GM19043 (cell line): ENCODE measurements at regions not wholly inside any gene's neighbourhood (a gene's known extent, or its start where the extent isn't known, plus 50 kb on each side); places are given as distances from the start of the nearest gene placed in this dataset.

Source experiments
- ATAC-seq: cut with Tn5 transposase; IDR thresholded peaks from one replicate; pipeline ENCODE4 v1.9.1; 2021; ENCODE audit warnings: low read depth; ENCODE audit not compliant: unreplicated experiment

- no peak for ATAC-seq
These were observed 456.5 kb downstream of the UTRN start for GRCh38 chr6:144741659-144742058.

GRCh38 chr6:144742779-144743178, 457.6 kb downstream of the UTRN start:
- no peak for ATAC-seq

- no peak for ATAC-seq
These were observed 459.6 kb downstream of the UTRN start for GRCh38 chr6:144744720-144745119.

DNA sequence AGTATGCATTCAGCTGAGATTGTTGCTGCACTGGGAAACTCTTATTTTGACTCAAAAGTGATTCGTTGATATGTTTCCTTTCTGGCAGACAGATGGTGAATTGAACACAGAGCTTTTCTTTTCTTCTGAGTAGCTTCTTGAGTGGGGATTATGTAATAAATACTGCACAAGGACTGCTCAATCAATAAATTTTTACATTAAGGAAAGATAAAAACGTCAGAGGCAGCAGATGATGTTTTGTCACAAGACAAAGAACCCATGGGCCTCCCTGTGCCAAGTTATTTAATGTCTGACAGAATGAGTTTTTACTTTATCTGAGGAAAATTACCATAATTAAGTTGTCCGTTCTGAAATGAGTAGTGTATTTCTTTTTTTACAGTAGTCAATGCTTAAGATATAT, 460.3 kb downstream of the UTRN start:
- no peak for ATAC-seq

DNA sequence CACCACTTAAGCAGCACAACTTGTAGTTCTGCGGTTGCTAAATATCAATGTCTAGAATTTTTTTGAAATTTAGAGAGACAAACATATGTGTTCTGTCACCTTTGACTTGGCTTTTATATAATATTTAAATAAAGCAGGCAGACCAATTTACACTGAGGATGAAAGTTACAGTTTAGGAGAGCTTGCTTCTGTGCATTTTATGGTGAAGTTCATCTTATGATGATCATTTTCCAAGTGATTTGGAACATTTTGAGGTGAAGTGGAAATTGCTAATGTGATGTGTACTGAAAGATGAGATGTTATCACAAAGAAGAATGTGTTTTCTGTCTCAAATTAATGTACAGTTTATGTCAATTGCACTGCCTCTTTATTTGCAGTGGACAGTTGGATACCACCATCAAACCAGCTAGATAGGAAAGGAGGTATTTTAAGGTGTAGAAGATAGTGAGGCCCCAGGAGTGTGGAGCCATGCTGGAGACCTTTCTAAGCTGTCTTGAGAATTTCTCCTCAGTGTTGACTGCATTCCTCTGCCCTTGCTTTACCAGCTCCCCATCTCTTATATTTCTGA, 461.9 kb downstream of the UTRN start:
- ATAC-seq: no peak

DNA sequence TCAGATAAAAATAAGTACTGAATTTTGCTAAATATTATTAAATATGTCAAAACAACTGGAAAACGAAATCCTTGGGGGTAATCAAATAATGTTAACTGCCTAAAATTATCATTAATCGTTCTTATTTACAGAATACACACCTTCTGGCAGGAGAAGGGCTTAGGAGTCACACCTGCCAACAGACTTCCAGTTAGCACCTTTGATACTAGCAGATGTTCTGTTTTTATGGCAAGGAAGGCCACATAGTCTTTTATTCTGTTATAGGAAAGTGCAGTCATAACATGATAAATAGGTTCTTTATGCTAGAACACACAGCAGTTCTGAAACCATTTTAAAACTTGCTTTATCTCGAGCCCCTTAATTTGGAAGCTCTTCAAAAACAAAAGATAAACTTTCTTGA, 464.1 kb downstream of the UTRN start:
- no peak for ATAC-seq

DNA sequence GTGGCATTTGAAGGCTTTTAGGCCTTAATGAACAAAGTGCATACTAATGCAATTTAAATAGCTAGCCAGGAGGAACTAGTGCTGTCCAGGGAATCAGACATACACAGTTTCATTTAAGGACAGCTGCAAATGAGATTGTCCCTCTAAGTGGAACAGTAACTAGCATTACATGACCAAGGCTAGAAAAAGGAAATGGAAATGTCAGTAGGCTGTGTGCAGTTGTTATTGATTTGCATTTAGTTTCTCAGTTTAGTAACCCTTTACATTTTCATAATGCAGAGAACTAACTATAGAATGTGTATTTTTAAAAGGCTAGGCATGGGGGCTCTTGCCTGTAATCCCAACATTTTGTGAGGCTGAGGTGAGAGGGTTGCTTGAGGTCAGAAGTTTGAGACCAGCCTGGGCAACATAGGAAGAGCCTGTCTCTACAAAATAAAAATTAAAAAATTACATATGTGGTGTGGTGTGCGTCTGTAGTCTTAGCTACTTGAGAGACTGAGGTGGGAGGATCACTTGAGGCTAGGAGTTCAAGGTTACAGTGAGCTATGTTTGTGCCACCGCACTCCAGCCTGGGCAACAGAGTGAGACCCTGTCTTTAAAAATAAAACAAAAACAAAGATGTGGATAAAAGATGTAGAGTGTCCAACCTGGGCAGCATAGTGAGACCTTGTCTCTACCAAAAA, 468.0 kb downstream of the UTRN start:
- peak; percentile 88 for ATAC-seq

DNA sequence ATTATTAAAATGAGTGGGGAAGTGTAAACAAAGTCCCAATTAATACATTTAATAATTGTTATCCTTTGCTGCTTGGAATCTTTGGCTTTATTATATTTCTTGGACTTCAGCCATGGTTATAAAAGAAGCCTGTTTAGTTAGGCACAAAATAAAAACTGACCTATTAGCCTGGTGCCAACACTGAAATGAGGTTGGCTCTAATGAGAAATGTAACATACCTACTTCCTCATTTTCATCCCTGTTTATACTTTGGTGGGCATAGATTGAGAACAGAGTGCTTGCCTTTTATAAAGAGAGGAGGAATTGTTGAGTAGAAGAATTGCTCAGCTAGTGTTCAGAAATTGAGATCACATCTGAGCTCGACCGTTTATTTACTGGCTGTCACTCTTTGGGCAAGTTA, 471.3 kb downstream of the UTRN start:
- no peak for ATAC-seq

DNA sequence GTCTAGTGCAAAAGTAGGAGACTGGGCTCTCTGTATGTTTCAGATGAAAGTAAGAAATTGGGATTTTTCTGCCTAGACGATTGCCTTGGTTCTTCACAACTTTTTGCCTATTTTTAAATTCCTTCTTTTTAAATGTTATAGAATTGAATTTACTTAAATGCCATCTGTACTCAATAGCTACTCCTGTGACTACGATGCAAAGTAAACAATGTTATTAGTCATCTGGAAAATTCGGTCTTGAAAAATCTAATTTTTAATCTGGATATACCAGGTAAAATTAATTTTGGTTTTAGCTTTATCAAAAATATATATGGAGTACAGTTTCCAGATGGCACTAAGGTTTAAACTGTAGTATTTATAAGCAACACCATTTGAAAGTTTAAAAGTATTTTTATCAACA, 472.2 kb downstream of the UTRN start:
- no peak for ATAC-seq

DNA sequence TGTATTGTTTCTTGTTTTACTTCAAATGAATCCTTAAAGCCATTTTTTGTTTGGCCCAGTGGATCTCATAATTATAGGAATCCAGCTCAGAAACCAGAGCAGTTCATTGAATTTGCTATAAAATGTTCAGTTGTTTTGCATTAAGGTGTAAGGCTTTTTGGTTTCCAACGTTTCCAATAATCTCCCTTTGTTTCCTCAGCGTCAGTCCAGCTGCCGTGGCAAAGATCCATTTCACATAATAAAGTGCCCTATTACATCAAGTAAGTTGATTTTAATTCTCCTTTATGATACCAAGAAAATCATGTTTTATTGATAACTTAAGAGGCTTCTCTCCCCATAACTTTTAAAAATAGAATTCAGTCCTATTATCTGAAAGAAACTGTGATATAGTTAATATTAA, 472.6 kb downstream of the UTRN start:
- ATAC-seq: no peak

DNA sequence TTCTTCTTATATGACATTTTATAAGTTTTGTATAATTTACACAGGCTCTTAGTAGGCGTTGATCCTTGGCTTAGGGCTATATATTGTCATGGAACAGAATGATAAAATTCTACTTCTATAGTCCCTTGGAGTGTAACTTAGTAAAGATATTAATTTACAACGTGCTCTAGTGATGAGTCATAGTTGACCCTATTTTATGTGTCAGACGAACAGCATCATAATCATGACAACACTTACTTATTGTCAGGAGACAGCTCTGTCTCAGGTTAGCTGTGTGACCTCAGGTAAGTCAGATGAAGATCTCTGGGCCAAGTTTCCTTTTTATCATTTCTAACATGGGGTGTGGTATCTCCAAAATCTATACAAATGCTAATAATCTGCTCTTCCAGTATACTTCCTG, 473.5 kb downstream of the UTRN start:
- ATAC-seq: no peak

GRCh38 chr6:144762469-144762868, 477.3 kb downstream of the UTRN start:
- no peak for ATAC-seq

DNA sequence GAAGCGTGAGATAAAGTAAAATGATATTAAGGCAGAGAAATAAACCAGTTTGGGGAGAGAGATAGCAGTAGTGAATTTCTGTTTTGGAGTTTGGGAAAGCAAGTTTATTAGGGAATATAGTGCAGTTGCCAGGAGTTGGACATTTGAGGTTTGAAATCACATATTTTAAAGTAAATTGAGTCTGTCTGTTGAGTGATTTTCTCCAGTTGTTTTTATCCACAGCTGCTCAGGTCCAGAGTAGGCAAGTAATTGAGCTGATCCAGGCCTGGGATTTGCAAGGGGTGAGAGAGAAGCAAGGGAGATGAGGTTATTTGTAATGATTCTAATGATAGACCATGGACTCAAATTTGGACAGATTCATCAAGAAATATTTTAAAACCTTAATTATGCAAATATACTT, 481.9 kb downstream of the UTRN start:
- ATAC-seq: no peak

GRCh38 chr6:144768551-144769075, 483.5 kb downstream of the UTRN start:
- ATAC-seq: no peak

DNA sequence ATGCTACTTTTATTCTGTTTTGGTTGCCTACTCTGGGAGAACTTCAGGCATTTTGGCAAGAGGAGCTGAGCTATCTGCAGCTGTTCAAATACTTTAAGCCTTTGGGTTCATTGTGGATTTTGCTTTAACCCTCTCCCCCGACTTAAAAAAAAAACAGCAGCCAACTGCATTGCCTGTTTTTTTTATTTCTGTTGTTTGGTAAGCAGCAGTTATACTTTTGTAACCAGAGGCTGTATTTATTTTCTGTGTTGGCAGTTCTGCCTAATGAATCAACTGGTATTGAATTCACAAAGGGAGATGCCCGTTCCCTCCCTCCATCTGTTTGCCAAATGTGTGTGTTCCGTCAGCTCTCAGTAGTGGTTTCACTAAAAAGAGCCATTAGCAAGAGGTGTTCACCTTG, 484.0 kb downstream of the UTRN start:
- ATAC-seq: no peak

DNA sequence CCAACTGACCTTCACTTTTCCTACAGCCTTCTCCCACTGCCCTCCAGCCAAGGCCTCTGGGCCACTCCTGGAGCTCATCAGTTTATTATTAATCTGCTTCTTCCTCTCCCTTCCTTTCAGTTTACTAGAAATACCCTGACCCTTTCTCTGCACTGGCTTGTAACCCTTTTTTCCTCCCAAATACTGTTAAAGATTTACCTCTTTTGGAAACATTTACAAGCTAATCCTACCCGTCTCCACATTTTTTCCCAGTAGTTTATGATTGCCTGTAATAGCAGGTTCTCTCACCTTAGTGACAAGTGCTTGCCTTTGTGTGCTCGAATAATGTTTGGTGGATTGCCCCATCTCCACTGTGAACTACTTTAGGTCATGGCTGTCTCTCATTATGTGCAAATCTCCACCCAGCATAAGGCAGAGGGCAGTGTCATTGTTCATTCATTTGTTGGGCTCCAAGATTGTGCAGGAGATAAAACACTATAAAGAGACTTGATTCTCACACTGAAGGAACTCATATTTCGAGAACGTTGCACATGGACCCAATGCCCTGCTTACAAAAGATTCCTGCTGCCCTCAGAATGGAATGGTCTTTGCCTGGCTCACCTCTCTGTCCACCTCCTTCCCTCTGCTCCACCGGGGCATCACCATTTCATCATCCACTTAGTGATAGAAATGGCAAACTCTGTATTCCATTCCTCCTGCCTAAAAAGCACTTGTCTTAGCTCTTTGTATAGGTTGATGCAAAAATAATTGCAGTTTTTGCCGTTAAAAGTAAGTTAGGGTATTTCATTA, 491.1 kb downstream of the UTRN start:
- ATAC-seq: no peak

DNA sequence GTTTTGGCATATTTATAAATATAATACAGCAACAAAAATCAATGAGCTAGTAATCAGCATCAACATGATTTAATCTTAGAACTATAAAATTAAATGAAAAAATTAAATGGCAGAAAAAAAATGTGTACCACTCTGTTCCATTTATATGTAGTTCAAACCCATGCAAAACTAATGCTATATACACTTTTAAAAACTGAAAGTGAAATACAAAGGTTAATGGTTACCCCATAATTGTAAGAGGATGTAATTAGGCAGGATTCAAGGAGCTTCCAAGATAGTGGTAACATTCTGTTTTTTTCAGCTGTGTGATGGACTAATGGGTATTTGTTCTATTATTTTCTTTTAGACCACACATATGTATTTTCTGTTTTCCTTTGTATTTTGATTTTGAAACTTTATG, 492.1 kb downstream of the UTRN start:
- ATAC-seq: no peak

GRCh38 chr6:144778056-144778455, 492.9 kb downstream of the UTRN start:
- ATAC-seq: no peak

- ATAC-seq: no peak
These were observed 493.8 kb downstream of the UTRN start for GRCh38 chr6:144778773-144779492.

DNA sequence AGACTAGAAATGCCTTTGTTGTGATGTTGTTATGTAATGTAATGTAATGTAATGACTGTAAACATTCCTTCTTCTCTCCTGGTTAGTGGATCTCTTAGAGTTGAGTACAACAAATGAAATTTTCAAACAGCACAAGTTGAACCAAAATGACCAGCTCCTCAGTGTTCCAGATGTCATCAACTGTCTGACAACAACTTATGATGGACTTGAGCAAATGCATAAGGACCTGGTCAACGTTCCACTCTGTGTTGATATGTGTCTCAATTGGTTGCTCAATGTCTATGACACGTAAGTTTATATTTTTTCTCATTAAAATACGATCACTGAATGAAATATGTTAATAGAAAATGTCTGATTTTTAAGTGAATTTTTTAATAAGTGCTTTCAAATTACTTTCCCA, 496.7 kb downstream of the UTRN start:
- no peak for ATAC-seq

- no peak for ATAC-seq
These were observed 497.5 kb downstream of the UTRN start for GRCh38 chr6:144782634-144783033.
